ENCODE measurements at regions not wholly inside any gene's neighbourhood (a gene's known extent, or its start where the extent isn't known, plus 50 kb on each side); places are given as distances from the start of the nearest gene placed in this dataset.

- Histone ChIP-seq H3K4me3 (no peak overlapping the region), H3K27ac (no peak overlapping the region), H3K36me3 (no peaks in the 10 kb centered on the region), H3K4me1 (no peaks in the 10 kb centered on the region), H3K27me3 (no peaks in the 10 kb centered on the region), H3K9me3 (no peaks in the 10 kb centered on the region)
- no peak for DNase-seq
- no peak for ATAC-seq
- WGBS, 4 donors, result 47 to 58% (median 50%) methylated on average over 2 of the region's 2 CpGs
- no peak for TF ChIP-seq POLR2A (IDR thresholded peaks at IDR 0.05)
- no peak for TF ChIP-seq CTCF (IDR thresholded peaks at IDR 0.05)
- intact Hi-C loops (cut with DNase I), result no loop called here
Measured at GRCh38 chr9:30519756-30520155, 1864.7 kb upstream of the ACO1 start.

DNA sequence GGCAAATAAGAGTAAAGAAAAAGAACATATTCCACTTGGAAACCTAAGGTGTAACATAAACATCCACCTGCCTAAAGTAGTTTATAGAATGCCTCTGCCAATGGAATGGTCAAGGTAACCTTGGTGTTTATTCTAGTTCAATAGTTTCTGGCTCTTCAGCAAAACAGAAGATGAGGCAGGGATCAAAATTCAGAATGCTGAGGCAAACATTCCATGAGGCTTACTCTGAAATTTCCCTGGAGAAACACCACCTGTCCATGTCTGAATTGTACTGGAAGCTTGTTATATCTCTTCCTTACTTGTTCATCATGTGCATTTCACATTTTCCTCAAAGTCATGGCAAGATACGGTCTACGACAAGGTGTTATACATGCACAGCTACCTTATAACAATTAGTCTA is 1862.4 kb upstream of the ACO1 start:
- Histone ChIP-seq H3K9me3 (no peaks in the 10 kb centered on the region), H3K27ac (no peak overlapping the region), H3K36me3 (no peaks in the 10 kb centered on the region), H3K4me3 (no peak overlapping the region), H3K4me1 (no peaks in the 10 kb centered on the region), H3K27me3 (no peaks in the 10 kb centered on the region)
- DNase-seq (no peak), ATAC-seq (no peak)
- TF ChIP-seq CTCF (IDR thresholded peaks at IDR 0.05) (no peak), POLR2A (IDR thresholded peaks at IDR 0.05) (no peak)
- WGBS, 4 donors, result 81 to 93% (median 87%) methylated on average over 2 of the region's 2 CpGs
- intact Hi-C loops (cut with DNase I), result no loop called here

- no peak overlapping the region for H3K27ac ChIP-seq
- H3K27me3 ChIP-seq, result no peaks in the 10 kb centered on the region
- TF ChIP-seq POLR2A (IDR thresholded peaks at IDR 0.05) (no peak), CTCF (IDR thresholded peaks at IDR 0.05) (no peak)
- 59 to 74% (median 70%) methylated on average over 3 of the region's 3 CpGs for WGBS, 4 donors
- intact Hi-C loops (cut with DNase I), result no loop called here
- DNase-seq (no peak), ATAC-seq (no peak)
- no peaks in the 10 kb centered on the region for H3K9me3 ChIP-seq
- H3K36me3 ChIP-seq, result no peaks in the 10 kb centered on the region
- H3K4me3 ChIP-seq, result no peak overlapping the region
- no peaks in the 10 kb centered on the region for H3K4me1 ChIP-seq
Measured at GRCh38 chr9:30522486-30522885, 1862.0 kb upstream of the ACO1 start.

GRCh38 chr9:30524311-30524710 is 1860.1 kb upstream of the ACO1 start:
- TF ChIP-seq POLR2A (IDR thresholded peaks at IDR 0.05) (no peak), CTCF (IDR thresholded peaks at IDR 0.05) (no peak)
- Histone ChIP-seq H3K4me3 (no peak overlapping the region), H3K36me3 (no peaks in the 10 kb centered on the region), H3K27ac (no peak overlapping the region), H3K4me1 (no peaks in the 10 kb centered on the region), H3K27me3 (no peaks in the 10 kb centered on the region), H3K9me3 (no peaks in the 10 kb centered on the region)
- DNase-seq (no peak), ATAC-seq (no peak)
- WGBS, 4 donors, result 47 to 58% (median 55%) methylated on average over 1 of the region's 1 CpG
- intact Hi-C loops (cut with DNase I), result no loop called here
